Thoracic aorta (tissue), 2 donors: ENCODE measurements at regions not wholly inside any gene's neighbourhood (a gene's known extent, or its start where the extent isn't known, plus 50 kb on each side); places are given as distances from the start of the nearest gene placed in this dataset.
A peak's percentile ranks its signal among the peaks of the same experiment; 100 is the strongest.
"Not testable (repeated sequence)": the region's sequence is repeated elsewhere in the genome, so short reads cannot be mapped to it uniquely, and the experiment has no call there.

ENCODE experiments used
- ATAC-seq: fragments of 150-250 bp; one replicate; pipeline ENCODE4 v1.8.0; 2017; ENCODE audit warnings: low read depth; ENCODE audit not compliant: insufficient number of reproducible peaks, low FRiP score
- DNase-seq: peaks from one replicate; pipeline ENCODE4 v3.0.0-alpha.2; 2020; ENCODE audit warnings: low spot score
- H3K27ac ChIP-seq, 2 donors: fragments of 200-600 bp; sonication (generic); 1 replicate in 1 of 2; 2 replicates in 1 of 2; pipeline ENCODE4 v1.5.1; 2016; ENCODE audit warnings: mild to moderate bottlenecking in 2 of 2, moderate library complexity in 2 of 2
- H3K27me3 ChIP-seq: fragments of 200-600 bp; sonication (generic); replicated peaks from 2 replicates; pipeline ENCODE4 v1.6.0; 2016; ENCODE audit warnings: mild to moderate bottlenecking; ENCODE audit not compliant: insufficient read depth
- H3K36me3 ChIP-seq: fragments of 200-600 bp; sonication (generic); one replicate; pipeline ENCODE4 v1.5.1; 2016
- H3K4me1 ChIP-seq, 2 donors: fragments of 200-600 bp; sonication (generic); 1 replicate in 1 of 2; 2 replicates in 1 of 2; pipeline versions ENCODE4 v1.5.1 to v1.6.0; 2016; ENCODE audit warnings: low read depth in 2 of 2, mild to moderate bottlenecking in 1 of 2; ENCODE audit not compliant: control insufficient read depth in 1 of 2
- H3K4me3 ChIP-seq: fragments of 200-600 bp; sonication (generic); 2 replicates; pipeline ENCODE4 v1.5.1; 2016; ENCODE audit warnings: mild to moderate bottlenecking
- H3K9me3 ChIP-seq: fragments of 200-600 bp; sonication (generic); 2 replicates; pipeline ENCODE4 v1.5.1; 2016
- TF ChIP-seq, protein P1 (sequence below): fragments of 200-600 bp; sonication (generic); IDR thresholded peaks from one replicate; pipeline ENCODE4 v1.5.1; 2019; ENCODE audit warnings: antibody characterized with exemption

DNA sequence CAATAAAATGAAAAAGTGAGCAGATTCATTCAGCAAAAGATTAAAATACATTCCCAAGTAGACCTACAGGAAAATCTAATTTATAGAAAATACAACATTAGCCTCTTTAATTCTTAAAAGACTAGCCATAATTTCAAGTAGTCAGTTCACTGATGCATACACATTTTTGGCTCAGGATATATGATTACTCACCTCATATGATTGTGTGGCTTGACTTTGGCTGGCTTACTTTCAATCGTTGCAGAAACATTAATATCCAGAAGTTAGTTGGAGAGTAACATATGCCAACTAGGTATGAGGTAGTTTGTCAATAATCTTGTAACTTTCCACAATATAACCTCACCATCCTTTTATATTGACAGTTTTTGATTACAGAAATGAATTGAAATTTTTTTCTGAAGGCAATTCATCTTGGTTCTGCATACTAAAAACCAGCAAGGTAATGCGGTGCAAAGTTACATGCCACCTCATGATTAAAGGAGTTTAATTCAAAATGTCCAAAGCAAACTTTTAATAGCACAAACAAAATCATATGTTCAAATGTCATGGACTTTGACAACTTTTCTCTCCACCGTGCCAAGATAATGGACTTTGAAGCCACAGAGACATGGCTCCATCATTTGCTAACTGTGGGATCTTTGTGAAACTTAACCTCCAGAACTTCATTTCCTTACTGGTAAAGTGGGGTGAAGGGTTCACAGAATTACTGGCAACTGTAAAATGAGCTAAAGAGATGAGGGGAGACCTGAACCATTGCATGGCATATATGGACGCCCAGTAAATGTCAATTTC lies 76.6 kb upstream of the PAM start:
- Histone ChIP-seq H3K9me3 (no peaks in the 10 kb centered on the region), H3K27me3 (no peaks in the 10 kb centered on the region), H3K4me1 (no peaks in the 10 kb centered on the region), H3K27ac (no peak overlapping the region), H3K4me3 (no peak overlapping the region), H3K36me3 (no peaks in the 10 kb centered on the region)
- no peak for ATAC-seq
- no peak for DNase-seq
- TF ChIP-seq, protein P1, sequence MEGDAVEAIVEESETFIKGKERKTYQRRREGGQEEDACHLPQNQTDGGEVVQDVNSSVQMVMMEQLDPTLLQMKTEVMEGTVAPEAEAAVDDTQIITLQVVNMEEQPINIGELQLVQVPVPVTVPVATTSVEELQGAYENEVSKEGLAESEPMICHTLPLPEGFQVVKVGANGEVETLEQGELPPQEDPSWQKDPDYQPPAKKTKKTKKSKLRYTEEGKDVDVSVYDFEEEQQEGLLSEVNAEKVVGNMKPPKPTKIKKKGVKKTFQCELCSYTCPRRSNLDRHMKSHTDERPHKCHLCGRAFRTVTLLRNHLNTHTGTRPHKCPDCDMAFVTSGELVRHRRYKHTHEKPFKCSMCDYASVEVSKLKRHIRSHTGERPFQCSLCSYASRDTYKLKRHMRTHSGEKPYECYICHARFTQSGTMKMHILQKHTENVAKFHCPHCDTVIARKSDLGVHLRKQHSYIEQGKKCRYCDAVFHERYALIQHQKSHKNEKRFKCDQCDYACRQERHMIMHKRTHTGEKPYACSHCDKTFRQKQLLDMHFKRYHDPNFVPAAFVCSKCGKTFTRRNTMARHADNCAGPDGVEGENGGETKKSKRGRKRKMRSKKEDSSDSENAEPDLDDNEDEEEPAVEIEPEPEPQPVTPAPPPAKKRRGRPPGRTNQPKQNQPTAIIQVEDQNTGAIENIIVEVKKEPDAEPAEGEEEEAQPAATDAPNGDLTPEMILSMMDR, result no peak

DNA sequence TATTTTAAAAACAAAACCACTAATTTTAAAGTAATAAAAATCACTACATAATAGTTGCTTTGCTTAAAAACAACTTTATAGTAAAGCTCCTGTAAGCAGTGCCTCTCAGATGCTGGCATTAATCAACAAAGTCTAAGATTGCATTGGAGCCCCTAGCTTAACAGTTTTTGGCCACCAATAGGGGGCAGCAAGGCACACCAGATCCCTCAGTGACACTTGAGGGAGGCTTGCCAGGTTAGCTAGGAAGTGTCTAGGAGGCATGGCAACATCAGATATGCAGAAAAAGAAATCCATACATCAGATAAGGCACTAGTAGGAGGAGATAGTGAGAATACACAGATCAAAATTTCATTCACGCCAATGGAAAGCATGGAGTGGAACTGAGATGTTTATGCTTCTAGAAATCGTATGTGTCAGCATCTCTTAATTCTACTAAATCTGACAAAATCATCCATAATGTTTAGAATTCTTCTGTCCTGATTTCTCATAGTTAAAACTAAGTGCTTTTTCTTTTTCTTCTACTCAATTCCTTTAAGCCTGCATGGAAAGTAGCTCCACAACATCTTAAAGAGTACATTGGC lies 73.6 kb upstream of the PAM start:
- ATAC-seq, result peak; percentile 82
- no peak overlapping the region for H3K4me3 ChIP-seq
- H3K36me3 ChIP-seq, result no peaks in the 10 kb centered on the region
- no peaks in the 10 kb centered on the region for H3K4me1 ChIP-seq
- TF ChIP-seq, protein P1, result peak; percentile 78
- H3K27ac ChIP-seq, result no peak overlapping the region
- H3K27me3 ChIP-seq, result no peaks in the 10 kb centered on the region
- H3K9me3 ChIP-seq, result no peaks in the 10 kb centered on the region
- peak; percentile 36 for DNase-seq

DNA sequence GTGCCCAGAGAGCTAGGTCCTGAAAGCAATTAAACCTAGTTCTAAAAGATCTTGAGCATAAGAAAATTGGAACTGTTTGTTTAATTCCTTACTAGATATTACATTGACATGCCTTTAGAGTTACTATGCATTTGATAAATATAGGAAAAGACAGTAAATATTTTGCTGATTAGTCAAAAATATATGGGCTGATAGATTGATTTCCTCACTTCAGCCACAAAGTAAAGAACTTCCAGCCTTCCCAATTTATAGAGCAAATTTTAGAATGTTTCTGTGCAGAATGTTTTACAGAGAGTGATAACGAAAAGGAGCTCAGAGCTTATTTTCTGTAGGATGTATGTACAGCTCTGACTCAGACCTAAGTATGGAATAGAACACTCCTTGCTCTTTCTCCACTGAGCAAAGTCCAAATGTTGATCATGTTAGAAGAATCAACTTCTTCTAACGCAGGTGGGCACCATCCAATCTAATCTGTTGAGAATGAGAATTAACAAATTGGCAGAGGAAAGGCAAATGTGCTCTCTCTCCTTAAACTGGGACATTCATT lies 72.9 kb upstream of the PAM start:
- ATAC-seq, result no peak
- TF ChIP-seq, protein P1, result no peak
- Histone ChIP-seq H3K9me3 (no peaks in the 10 kb centered on the region), H3K4me3 (no peak overlapping the region), H3K27me3 (no peaks in the 10 kb centered on the region), H3K4me1 (no peaks in the 10 kb centered on the region), H3K36me3 (no peaks in the 10 kb centered on the region), H3K27ac (no peak overlapping the region)
- no peak for DNase-seq

DNA sequence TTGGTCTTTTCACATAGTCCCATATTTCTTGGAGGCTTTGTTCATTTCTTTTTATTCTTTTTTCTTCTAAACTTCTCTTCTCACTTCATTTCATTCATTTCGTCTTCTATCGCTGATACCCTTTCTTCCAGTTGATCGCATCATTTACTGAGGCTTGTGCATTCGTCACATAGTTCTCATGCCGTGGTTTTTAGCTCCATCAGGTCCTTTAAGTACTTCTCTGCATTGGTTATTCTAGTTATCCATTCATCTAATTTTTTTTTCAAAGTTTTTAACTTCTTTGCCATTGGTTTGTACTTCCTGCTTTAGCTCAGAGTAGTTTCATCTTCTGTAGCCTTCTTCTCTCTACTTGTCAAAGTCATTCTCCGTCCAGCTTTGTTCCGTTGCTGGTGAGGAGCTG lies 67.0 kb upstream of the PAM start:
- H3K9me3 ChIP-seq, H3K4me1 ChIP-seq, ATAC-seq, H3K27me3 ChIP-seq, H3K36me3 ChIP-seq, DNase-seq, H3K4me3 ChIP-seq, H3K27ac ChIP-seq: not testable (repeated sequence)

DNA sequence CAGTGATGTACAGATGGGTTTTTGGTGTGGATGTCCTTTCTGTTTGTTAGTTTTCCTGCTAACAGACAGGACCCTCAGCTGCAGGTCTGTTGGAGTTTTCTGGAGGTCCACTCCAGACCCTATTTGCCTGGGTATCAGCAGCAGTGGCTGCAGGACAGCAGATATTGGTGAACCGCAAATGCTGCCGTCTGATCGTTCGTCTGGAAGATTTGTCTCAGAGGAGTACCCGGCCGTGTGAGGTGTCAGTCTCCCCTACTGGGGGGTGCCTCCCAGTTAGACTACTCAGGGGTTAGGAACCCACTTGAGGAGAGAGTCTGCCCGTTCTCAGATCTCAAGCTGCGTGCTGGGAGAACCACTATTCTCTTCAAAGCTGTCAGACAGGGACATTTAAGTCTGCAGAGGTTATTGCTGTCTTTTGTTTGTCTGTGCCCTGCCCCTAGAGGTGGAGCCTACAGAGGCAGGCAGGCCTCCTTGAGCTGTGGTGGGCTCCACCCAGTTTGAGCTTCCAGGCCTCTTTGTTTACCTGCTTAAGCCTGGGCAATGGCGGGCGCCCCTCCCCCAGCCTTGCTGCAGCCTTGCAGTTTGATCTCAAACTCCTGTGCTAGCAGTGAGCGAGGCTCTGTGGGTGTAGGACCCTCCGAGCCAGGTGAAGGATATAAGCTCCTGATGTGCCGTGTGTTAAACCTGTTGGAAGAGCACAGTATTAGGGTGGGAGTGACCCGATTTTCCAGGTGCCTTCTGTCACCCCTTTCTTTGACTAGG lies 66.3 kb upstream of the PAM start:
- H3K4me3 ChIP-seq, result not testable (repeated sequence)

DNA sequence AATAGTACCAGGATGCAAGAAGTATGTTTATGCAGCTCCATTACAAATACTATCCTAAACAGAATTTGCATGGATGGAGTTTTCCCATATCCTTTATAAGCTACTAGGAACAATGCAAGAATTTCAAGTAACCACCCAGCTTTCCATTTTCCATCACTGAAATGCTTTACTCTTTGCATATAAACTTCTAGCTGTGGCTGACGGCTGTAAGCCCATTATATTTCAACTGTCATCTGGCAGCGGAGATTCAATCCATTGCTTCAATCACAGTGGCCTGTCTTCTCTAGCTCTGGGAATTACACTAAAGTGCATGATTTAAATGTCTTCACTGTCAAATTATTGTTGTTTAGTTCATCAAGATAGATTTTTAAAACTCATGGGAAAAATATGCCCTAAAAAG lies 64.2 kb upstream of the PAM start:
- DNase-seq (no peak), ATAC-seq (no peak)
- no peaks in the 10 kb centered on the region for H3K4me1 ChIP-seq
- H3K27ac ChIP-seq, result no peak overlapping the region
- H3K36me3 ChIP-seq, result no peaks in the 10 kb centered on the region
- no peaks in the 10 kb centered on the region for H3K9me3 ChIP-seq
- no peak overlapping the region for H3K4me3 ChIP-seq
- H3K27me3 ChIP-seq, result no peaks in the 10 kb centered on the region
- TF ChIP-seq, protein P1, result no peak

More for the DNA sequence above, 66.3 kb upstream of the PAM start:
- not testable (repeated sequence) for H3K36me3 ChIP-seq, H3K4me1 ChIP-seq, H3K27me3 ChIP-seq, H3K27ac ChIP-seq, ATAC-seq, DNase-seq, H3K9me3 ChIP-seq
